ENCODE measurements at regions not wholly inside any gene's neighbourhood (a gene's known extent, or its start where the extent isn't known, plus 50 kb on each side); places are given as distances from the start of the nearest gene placed in this dataset.
"Not testable (repeated sequence)": the region's sequence is repeated elsewhere in the genome, so short reads cannot be mapped to it uniquely, and the experiment has no call there.

GRCh38 chr13:67462098-67462497 is 232.0 kb upstream of the PCDH9 start:
- no peaks in the 10 kb centered on the region for H3K36me3 Mint-ChIP-seq (ENCODE audit: low read depth)
- H3K4me3 Mint-ChIP-seq: no peak overlapping the region
- H3K27me3 Mint-ChIP-seq: no peaks in the 10 kb centered on the region
- peaks cover 10% of the 10 kb centered on the region for H3K9me3 Mint-ChIP-seq
- H3K4me1 Mint-ChIP-seq: no peaks in the 10 kb centered on the region
- no peak overlapping the region for H3K27ac Mint-ChIP-seq
- ATAC-seq (replicated peaks): no peak

DNA sequence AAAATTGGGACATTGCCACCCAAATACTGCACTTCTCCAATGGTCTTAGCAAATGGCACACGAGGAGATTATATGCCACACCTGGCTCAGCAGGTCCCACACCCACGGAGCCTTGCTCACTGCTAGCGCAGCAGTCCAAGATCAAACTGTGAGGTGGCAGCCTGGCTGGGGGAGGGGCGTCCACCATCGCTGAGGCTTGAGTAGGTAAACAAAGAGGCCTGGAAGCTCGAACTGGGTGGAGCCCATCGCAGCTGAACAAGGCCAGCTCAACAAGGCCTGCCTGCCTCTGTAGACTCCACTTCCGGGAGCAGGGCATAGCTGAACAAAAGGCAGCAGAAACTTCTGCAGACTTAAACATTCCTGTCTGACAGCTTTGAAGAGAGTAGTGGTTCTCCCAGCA is 222.4 kb upstream of the PCDH9 start:
- not testable (repeated sequence) for H3K4me3 Mint-ChIP-seq; H3K27ac Mint-ChIP-seq; H3K4me1 Mint-ChIP-seq; ATAC-seq (replicated peaks); H3K27me3 Mint-ChIP-seq; H3K36me3 Mint-ChIP-seq (ENCODE audit: low read depth)
- H3K9me3 Mint-ChIP-seq: peaks cover 11% of the 10 kb centered on the region

- ATAC-seq (replicated peaks): no peak
- H3K4me1 Mint-ChIP-seq: no peaks in the 10 kb centered on the region
- peaks cover 9% of the 10 kb centered on the region for H3K9me3 Mint-ChIP-seq
- no peaks in the 10 kb centered on the region for H3K36me3 Mint-ChIP-seq (ENCODE audit: low read depth)
- no peak overlapping the region for H3K4me3 Mint-ChIP-seq
- no peaks in the 10 kb centered on the region for H3K27me3 Mint-ChIP-seq
- no peak overlapping the region for H3K27ac Mint-ChIP-seq
Measured at GRCh38 chr13:67445436-67445835, 215.3 kb upstream of the PCDH9 start.

DNA sequence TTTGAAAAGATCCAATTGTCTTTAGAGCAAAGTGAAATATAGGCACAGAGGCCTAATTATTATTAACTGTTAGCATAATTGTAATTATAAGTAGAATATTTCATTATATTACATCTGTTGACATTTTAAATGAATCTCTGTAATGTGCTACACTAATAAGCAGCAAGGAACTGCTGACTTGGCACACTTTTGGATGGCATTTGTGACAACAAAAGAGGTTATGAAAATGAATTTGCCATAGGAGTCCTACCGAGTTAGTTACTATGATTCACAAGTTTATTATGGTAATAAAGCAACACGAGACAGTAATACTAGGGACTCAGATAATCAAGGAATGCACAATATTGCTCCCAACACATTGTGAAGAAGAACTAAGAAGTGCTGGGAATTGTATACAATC is 213.8 kb upstream of the PCDH9 start:
- Mint-ChIP-seq H3K9me3 (peaks cover 9% of the 10 kb centered on the region), H3K4me3 (no peak overlapping the region), H3K27me3 (no peaks in the 10 kb centered on the region), H3K36me3 (ENCODE audit: low read depth) (no peaks in the 10 kb centered on the region), H3K27ac (no peak overlapping the region), H3K4me1 (no peaks in the 10 kb centered on the region)
- ATAC-seq (replicated peaks): no peak

DNA sequence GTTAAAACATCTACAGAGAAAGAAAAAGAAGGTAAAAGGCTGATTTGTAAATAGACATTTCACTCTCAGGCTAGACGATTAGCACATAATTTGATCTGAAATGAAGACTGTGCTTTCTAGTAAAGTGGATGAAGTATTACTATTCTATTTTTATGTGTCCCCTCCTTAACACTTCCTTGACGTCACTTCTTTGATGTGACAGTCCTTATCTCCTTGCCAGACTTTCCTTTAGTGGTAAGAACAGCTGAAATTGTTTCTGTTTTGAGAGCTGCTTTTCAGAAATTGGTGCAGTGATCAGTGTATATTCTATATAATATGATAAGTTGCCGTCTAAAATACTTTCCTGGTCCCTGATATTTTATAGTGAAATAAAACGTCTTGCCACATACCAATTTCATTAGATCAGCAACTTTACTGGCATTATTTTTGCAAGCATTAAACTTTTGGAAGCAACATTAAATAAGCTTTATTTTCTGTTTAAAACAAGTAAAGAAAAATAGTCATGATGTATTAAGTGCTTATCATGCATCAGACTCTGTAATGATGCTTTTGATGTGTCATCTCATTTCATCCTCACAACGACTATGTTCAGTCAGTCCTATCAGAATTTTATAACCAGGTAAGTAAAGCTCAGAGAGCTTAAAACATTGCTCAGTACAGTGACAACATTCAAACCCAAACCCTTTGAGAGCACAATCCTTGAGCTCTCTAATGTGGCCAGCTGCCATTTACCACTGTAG is 210.3 kb upstream of the PCDH9 start:
- H3K27me3 Mint-ChIP-seq: no peaks in the 10 kb centered on the region
- no peaks in the 10 kb centered on the region for H3K4me1 Mint-ChIP-seq
- no peak for ATAC-seq (replicated peaks)

GRCh38 chr13:67439365-67439764 is 209.2 kb upstream of the PCDH9 start:
- Mint-ChIP-seq H3K36me3 (ENCODE audit: low read depth) (no peaks in the 10 kb centered on the region), H3K9me3 (peaks cover 9% of the 10 kb centered on the region), H3K4me3 (no peak overlapping the region), H3K27ac (no peak overlapping the region), H3K4me1 (no peaks in the 10 kb centered on the region), H3K27me3 (no peaks in the 10 kb centered on the region)
- ATAC-seq (replicated peaks): no peak

More for the DNA sequence above, 210.3 kb upstream of the PCDH9 start:
- H3K27ac Mint-ChIP-seq: no peak overlapping the region
- H3K4me3 Mint-ChIP-seq: no peak overlapping the region
- H3K9me3 Mint-ChIP-seq: peaks cover 9% of the 10 kb centered on the region
- H3K36me3 Mint-ChIP-seq (ENCODE audit: low read depth): no peaks in the 10 kb centered on the region

- H3K27me3 Mint-ChIP-seq: no peaks in the 10 kb centered on the region
- no peak overlapping the region for H3K4me3 Mint-ChIP-seq
- peaks cover 6% of the 10 kb centered on the region for H3K9me3 Mint-ChIP-seq
- no peak for ATAC-seq (replicated peaks)
- H3K36me3 Mint-ChIP-seq (ENCODE audit: low read depth): no peaks in the 10 kb centered on the region
- H3K27ac Mint-ChIP-seq: no peak overlapping the region
- no peaks in the 10 kb centered on the region for H3K4me1 Mint-ChIP-seq
Measured at GRCh38 chr13:67438465-67438864, 208.3 kb upstream of the PCDH9 start.

- peaks cover under 1% of the 10 kb centered on the region for H3K9me3 Mint-ChIP-seq
- H3K36me3 Mint-ChIP-seq (ENCODE audit: low read depth): no peaks in the 10 kb centered on the region
- no peak overlapping the region for H3K27ac Mint-ChIP-seq
- no peaks in the 10 kb centered on the region for H3K4me1 Mint-ChIP-seq
- H3K4me3 Mint-ChIP-seq: no peak overlapping the region
- ATAC-seq (replicated peaks): no peak
- no peaks in the 10 kb centered on the region for H3K27me3 Mint-ChIP-seq
Measured at GRCh38 chr13:67437244-67437643, 207.1 kb upstream of the PCDH9 start.

- no peak overlapping the region for H3K27ac Mint-ChIP-seq
- H3K4me3 Mint-ChIP-seq: no peak overlapping the region
- no peaks in the 10 kb centered on the region for H3K36me3 Mint-ChIP-seq (ENCODE audit: low read depth)
- no peaks in the 10 kb centered on the region for H3K9me3 Mint-ChIP-seq
- H3K4me1 Mint-ChIP-seq: no peaks in the 10 kb centered on the region
- no peaks in the 10 kb centered on the region for H3K27me3 Mint-ChIP-seq
- ATAC-seq (replicated peaks): no peak
Measured at GRCh38 chr13:67421475-67421874, 191.3 kb upstream of the PCDH9 start.

GRCh38 chr13:67416047-67416925 is 186.2 kb upstream of the PCDH9 start:
- no peak for ATAC-seq (replicated peaks)
- H3K36me3 Mint-ChIP-seq (ENCODE audit: low read depth): no peaks in the 10 kb centered on the region
- no peak overlapping the region for H3K4me3 Mint-ChIP-seq
- no peaks in the 10 kb centered on the region for H3K27me3 Mint-ChIP-seq
- H3K9me3 Mint-ChIP-seq: no peaks in the 10 kb centered on the region
- no peaks in the 10 kb centered on the region for H3K4me1 Mint-ChIP-seq
- H3K27ac Mint-ChIP-seq: no peak overlapping the region

- ATAC-seq (replicated peaks): no peak
- H3K9me3 Mint-ChIP-seq: peaks cover 5% of the 10 kb centered on the region
- no peaks in the 10 kb centered on the region for H3K36me3 Mint-ChIP-seq (ENCODE audit: low read depth)
- no peaks in the 10 kb centered on the region for H3K27me3 Mint-ChIP-seq
- H3K27ac Mint-ChIP-seq: no peak overlapping the region
- H3K4me3 Mint-ChIP-seq: no peak overlapping the region
- H3K4me1 Mint-ChIP-seq: no peaks in the 10 kb centered on the region
Measured at GRCh38 chr13:67410645-67411044, 180.5 kb upstream of the PCDH9 start.

GRCh38 chr13:67408798-67409197 is 178.7 kb upstream of the PCDH9 start:
- Mint-ChIP-seq H3K9me3 (peaks cover 5% of the 10 kb centered on the region), H3K36me3 (ENCODE audit: low read depth) (no peaks in the 10 kb centered on the region), H3K27me3 (no peaks in the 10 kb centered on the region), H3K4me3 (no peak overlapping the region), H3K4me1 (no peaks in the 10 kb centered on the region), H3K27ac (no peak overlapping the region)
- ATAC-seq (replicated peaks): no peak

GRCh38 chr13:67402546-67402945 is 172.4 kb upstream of the PCDH9 start:
- Mint-ChIP-seq H3K27ac (no peak overlapping the region), H3K4me3 (no peak overlapping the region), H3K36me3 (ENCODE audit: low read depth) (no peaks in the 10 kb centered on the region), H3K27me3 (no peaks in the 10 kb centered on the region), H3K4me1 (no peaks in the 10 kb centered on the region), H3K9me3 (peaks cover 13% of the 10 kb centered on the region)
- ATAC-seq (replicated peaks): no peak

- H3K27me3 Mint-ChIP-seq: no peaks in the 10 kb centered on the region
- ATAC-seq (replicated peaks): no peak
- H3K36me3 Mint-ChIP-seq (ENCODE audit: low read depth): no peaks in the 10 kb centered on the region
- H3K4me3 Mint-ChIP-seq: no peak overlapping the region
- no peak overlapping the region for H3K27ac Mint-ChIP-seq
- peaks cover 8% of the 10 kb centered on the region for H3K9me3 Mint-ChIP-seq
- H3K4me1 Mint-ChIP-seq: no peaks in the 10 kb centered on the region
Measured at GRCh38 chr13:67395577-67395976, 165.4 kb upstream of the PCDH9 start.

- no peaks in the 10 kb centered on the region for H3K4me1 Mint-ChIP-seq
- no peak for ATAC-seq (replicated peaks)
- H3K27ac Mint-ChIP-seq: no peak overlapping the region
- H3K36me3 Mint-ChIP-seq (ENCODE audit: low read depth): no peaks in the 10 kb centered on the region
- peaks cover 4% of the 10 kb centered on the region for H3K9me3 Mint-ChIP-seq
- no peak overlapping the region for H3K4me3 Mint-ChIP-seq
- H3K27me3 Mint-ChIP-seq: no peaks in the 10 kb centered on the region
Measured at GRCh38 chr13:67392014-67392413, 161.9 kb upstream of the PCDH9 start.

Measured in activated T-helper 17 cell treated with anti-CD3 and anti-CD28 coated beads, Interleukin-2, amount 50 U/mL, for 72 hours (primary cell).